ENCODE measurements at regions not wholly inside any gene's neighbourhood (a gene's known extent, or its start where the extent isn't known, plus 50 kb on each side); places are given as distances from the start of the nearest gene placed in this dataset.

GRCh38 chr7:17396692-17397091 lies 98.2 kb downstream of the AHR start:
- no peak for DNase-seq (ENCODE audit: low read depth)
- TF ChIP-seq CTCF (IDR thresholded peaks at IDR 0.05; ENCODE audit: insufficient read depth, low read depth, low read length, missing control alignments): no peak

GRCh38 chr7:17401791-17402627 lies 103.6 kb downstream of the AHR start:
- H3K4me3 ChIP-seq (ENCODE audit: low read depth, low read length): peak overlapping the region; percentile 36
- TF ChIP-seq CTCF (IDR thresholded peaks at IDR 0.05; ENCODE audit: insufficient read depth, low read depth, low read length, missing control alignments): no peak
- peak; percentile 65 for DNase-seq (ENCODE audit: low read depth)

More at GRCh38 chr7:17396692-17397091, 98.2 kb downstream of the AHR start:
- no peak overlapping the region for H3K4me3 ChIP-seq (ENCODE audit: low read depth, low read length)

GRCh38 chr7:17402628-17403278 lies 104.3 kb downstream of the AHR start:
- TF ChIP-seq CTCF (IDR thresholded peaks at IDR 0.05; ENCODE audit: insufficient read depth, low read depth, low read length, missing control alignments): no peak
- H3K4me3 ChIP-seq (ENCODE audit: low read depth, low read length): peak overlapping the region; percentile 36
- peak; percentile 89 for DNase-seq (ENCODE audit: low read depth)

GRCh38 chr7:17404006-17404405 lies 105.6 kb downstream of the AHR start:
- no peak overlapping the region for H3K4me3 ChIP-seq (ENCODE audit: low read depth, low read length)
- DNase-seq (ENCODE audit: low read depth): no peak
- TF ChIP-seq CTCF (IDR thresholded peaks at IDR 0.05; ENCODE audit: insufficient read depth, low read depth, low read length, missing control alignments): no peak

GRCh38 chr7:17405786-17406185 lies 107.3 kb downstream of the AHR start:
- DNase-seq (ENCODE audit: low read depth): no peak
- no peak for TF ChIP-seq CTCF (IDR thresholded peaks at IDR 0.05; ENCODE audit: insufficient read depth, low read depth, low read length, missing control alignments)
- H3K4me3 ChIP-seq (ENCODE audit: low read depth, low read length): no peak overlapping the region

GRCh38 chr7:17406738-17407137 lies 108.3 kb downstream of the AHR start:
- H3K4me3 ChIP-seq (ENCODE audit: low read depth, low read length): no peak overlapping the region

More at GRCh38 chr7:17406738-17407137, 108.3 kb downstream of the AHR start:
- no peak for TF ChIP-seq CTCF (IDR thresholded peaks at IDR 0.05; ENCODE audit: insufficient read depth, low read depth, low read length, missing control alignments)
- no peak for DNase-seq (ENCODE audit: low read depth)

Data from GM12865 (cell line).